ENCODE measurements at regions not wholly inside any gene's neighbourhood (a gene's known extent, or its start where the extent isn't known, plus 50 kb on each side); places are given as distances from the start of the nearest gene placed in this dataset.
A peak's percentile ranks its signal among the peaks of the same experiment; 100 is the strongest.
"Not testable (repeated sequence)": the region's sequence is repeated elsewhere in the genome, so short reads cannot be mapped to it uniquely, and the experiment has no call there.

DNA sequence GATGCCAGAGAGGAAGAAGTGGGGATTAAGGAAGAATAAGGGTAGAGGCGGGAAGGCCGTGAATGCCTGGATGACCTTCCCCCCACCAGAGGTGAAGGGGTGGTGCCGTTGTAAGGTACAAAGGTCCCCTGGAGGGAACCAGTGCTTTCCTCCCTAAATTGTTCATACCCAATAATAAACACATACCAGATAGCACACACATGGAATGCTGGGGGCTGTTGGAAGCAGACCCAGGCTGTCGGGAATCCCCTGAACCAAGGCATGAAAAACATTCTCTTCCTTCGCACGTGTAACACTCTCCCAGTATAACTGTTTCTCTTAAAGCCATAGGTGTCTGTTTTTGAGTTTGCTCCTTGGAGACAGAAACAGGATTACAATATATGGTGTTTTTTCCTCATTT lies 107.1 kb upstream of the CTAGE1 start:
- Histone ChIP-seq H3K27me3 (replicated peaks; ENCODE audit: control insufficient read depth, insufficient read depth, low read length) (no peaks in the 10 kb centered on the region), H3K36me3 (ENCODE audit: control insufficient read depth, insufficient read depth, low read length, severe bottlenecking) (no peaks in the 10 kb centered on the region), H3K4me3 (ENCODE audit: low read length) (no peak overlapping the region), H3K9me3 (ENCODE audit: control insufficient read depth, low read length) (no peaks in the 10 kb centered on the region), H3K9ac (ENCODE audit: low read length) (no peak overlapping the region), H3K4me1 (ENCODE audit: control insufficient read depth, insufficient read depth, low read length) (peaks cover 7% of the 10 kb centered on the region)
- DNase-seq (ENCODE audit: low read depth), result no peak

DNA sequence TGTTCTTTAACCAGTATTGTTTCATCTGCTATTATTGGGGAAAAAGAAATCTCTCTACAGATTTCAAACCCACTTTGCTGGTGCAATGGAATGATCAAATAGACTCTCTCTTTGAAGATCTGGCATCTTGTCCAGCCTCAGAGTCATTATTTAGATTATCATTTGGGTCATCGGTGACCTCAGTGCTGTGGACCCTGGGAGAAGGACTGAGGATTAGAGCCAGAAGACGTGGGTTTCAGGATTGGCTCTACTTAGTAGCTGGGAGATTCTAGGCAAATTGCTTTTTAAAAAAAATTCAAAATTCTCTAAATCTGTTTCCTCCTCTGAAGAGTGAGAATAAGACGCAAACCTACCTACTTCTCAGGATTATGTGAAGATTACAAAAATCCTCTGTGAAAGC lies 107.6 kb upstream of the CTAGE1 start:
- no peaks in the 10 kb centered on the region for H3K9me3 ChIP-seq (ENCODE audit: control insufficient read depth, low read length)
- no peak overlapping the region for H3K9ac ChIP-seq (ENCODE audit: low read length)
- no peak for DNase-seq (ENCODE audit: low read depth)
- no peaks in the 10 kb centered on the region for H3K36me3 ChIP-seq (ENCODE audit: control insufficient read depth, insufficient read depth, low read length, severe bottlenecking)
- no peaks in the 10 kb centered on the region for H3K27me3 ChIP-seq (replicated peaks; ENCODE audit: control insufficient read depth, insufficient read depth, low read length)
- H3K4me1 ChIP-seq (ENCODE audit: control insufficient read depth, insufficient read depth, low read length), result peaks cover 7% of the 10 kb centered on the region
- H3K4me3 ChIP-seq (ENCODE audit: low read length), result no peak overlapping the region

DNA sequence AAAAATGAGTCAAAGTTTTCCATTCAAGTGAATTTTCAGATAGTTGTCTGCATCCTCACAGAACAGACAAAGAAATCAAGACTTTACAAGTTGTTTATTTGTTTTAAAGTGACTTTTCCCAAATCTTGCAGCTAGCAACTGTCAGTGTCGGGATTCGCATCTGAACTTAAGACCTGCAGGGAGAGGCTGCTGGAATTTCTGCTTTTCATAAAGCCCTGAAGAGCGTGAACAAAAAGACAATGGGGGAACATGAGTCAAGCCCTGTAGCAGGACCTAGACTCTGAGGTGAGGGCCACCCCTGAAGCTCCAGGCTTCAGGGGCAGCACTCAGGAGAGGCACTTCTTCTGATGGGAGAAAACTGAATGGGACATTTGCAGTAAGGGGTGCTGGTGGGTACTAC lies 108.2 kb upstream of the CTAGE1 start:
- Histone ChIP-seq H3K9me3 (ENCODE audit: control insufficient read depth, low read length) (no peaks in the 10 kb centered on the region), H3K9ac (ENCODE audit: low read length) (no peak overlapping the region), H3K36me3 (ENCODE audit: control insufficient read depth, insufficient read depth, low read length, severe bottlenecking) (no peaks in the 10 kb centered on the region), H3K4me1 (ENCODE audit: control insufficient read depth, insufficient read depth, low read length) (peaks cover 7% of the 10 kb centered on the region), H3K27me3 (replicated peaks; ENCODE audit: control insufficient read depth, insufficient read depth, low read length) (no peaks in the 10 kb centered on the region), H3K4me3 (ENCODE audit: low read length) (no peak overlapping the region)
- DNase-seq (ENCODE audit: low read depth), result no peak

DNA sequence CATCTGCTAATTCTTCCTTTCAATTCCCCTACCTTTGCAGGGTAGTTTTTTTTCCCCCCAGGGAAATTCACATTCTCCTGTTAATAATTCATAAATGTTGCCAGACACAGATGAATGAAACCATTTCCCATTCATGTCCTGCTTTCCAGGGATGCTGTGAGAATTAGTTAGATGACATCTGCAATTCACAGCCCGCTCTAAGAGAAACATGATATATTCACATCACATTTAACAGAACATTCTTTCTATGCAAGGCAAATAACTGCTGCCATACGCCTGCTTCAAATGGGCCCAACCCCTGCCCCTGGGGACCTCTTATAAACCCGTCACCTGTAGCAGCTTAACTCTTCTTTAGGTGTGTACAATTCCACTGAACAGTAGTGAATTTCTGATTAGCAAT lies 110.6 kb upstream of the CTAGE1 start:
- Histone ChIP-seq H3K4me3 (ENCODE audit: low read length) (no peak overlapping the region), H3K9me3 (ENCODE audit: control insufficient read depth, low read length) (no peaks in the 10 kb centered on the region), H3K9ac (ENCODE audit: low read length) (no peak overlapping the region), H3K36me3 (ENCODE audit: control insufficient read depth, insufficient read depth, low read length, severe bottlenecking) (no peaks in the 10 kb centered on the region), H3K27me3 (replicated peaks; ENCODE audit: control insufficient read depth, insufficient read depth, low read length) (no peaks in the 10 kb centered on the region), H3K4me1 (ENCODE audit: control insufficient read depth, insufficient read depth, low read length) (no peaks in the 10 kb centered on the region)
- no peak for DNase-seq (ENCODE audit: low read depth)

DNA sequence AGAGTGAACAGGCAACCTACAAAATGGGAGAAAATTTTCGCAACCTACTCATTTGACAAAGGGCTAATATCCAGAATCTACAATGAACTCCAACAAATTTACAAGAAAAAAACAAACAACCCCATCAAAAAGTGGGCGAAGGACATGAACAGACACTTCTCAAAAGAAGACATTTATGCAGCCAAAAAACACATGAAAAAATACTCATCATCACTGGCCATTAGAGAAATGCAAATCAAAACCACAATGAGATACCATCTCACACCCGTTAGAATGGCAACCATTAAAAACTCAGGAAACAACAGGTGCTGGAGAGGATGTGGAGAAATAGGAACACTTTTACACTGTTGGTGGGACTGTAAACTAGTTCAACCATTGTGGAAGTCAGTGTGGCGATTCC lies 117.0 kb upstream of the CTAGE1 start:
- not testable (repeated sequence) for H3K9ac ChIP-seq (ENCODE audit: low read length); H3K27me3 ChIP-seq (replicated peaks; ENCODE audit: control insufficient read depth, insufficient read depth, low read length); H3K4me3 ChIP-seq (ENCODE audit: low read length); H3K9me3 ChIP-seq (ENCODE audit: control insufficient read depth, low read length); H3K36me3 ChIP-seq (ENCODE audit: control insufficient read depth, insufficient read depth, low read length, severe bottlenecking); DNase-seq (ENCODE audit: low read depth)
- peaks cover 17% of the 10 kb centered on the region for H3K4me1 ChIP-seq (ENCODE audit: control insufficient read depth, insufficient read depth, low read length)

DNA sequence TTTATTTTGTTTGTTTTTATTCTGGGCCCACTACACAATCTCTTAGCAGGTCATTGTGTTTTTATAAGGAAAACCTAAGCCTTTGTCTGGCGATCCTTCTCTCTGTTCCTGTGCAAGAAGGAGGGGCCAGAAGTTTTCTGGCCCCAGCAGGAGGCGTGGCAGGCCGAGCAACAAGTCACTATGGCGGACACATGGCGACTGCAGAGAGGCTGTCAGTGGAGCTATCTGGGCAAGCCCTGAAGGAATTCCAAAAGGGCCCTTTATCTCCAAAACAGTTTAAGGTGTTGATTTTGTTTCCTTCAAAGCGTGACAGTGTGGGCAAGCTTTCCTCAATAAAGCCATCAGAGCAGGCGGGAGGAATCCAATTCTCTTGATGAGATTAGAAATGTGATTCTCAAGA lies 118.8 kb upstream of the CTAGE1 start:
- DNase-seq (ENCODE audit: low read depth), result no peak
- no peaks in the 10 kb centered on the region for H3K27me3 ChIP-seq (replicated peaks; ENCODE audit: control insufficient read depth, insufficient read depth, low read length)
- H3K4me1 ChIP-seq (ENCODE audit: control insufficient read depth, insufficient read depth, low read length), result peaks cover 20% of the 10 kb centered on the region

DNA sequence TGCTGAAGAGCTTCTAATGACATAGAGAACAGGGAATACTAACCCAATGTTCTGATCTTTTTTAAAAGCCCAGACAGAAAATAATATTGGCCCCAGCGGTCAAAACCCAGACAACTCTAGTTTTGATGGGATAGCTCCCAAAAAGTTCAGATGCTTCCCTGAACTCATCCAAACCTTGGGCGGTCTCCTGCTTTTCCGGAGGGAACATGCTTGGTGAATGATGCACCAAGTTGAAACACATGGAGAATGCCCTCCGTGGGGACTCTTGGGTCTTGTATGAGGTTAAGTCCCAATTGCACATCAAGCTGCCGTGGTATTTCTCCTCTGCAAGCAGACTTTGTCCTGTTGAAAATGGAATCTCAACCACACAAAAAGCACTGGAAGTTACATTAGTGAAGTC lies 120.7 kb upstream of the CTAGE1 start:
- Histone ChIP-seq H3K4me3 (ENCODE audit: low read length) (no peak overlapping the region), H3K9ac (ENCODE audit: low read length) (no peak overlapping the region), H3K27me3 (replicated peaks; ENCODE audit: control insufficient read depth, insufficient read depth, low read length) (no peaks in the 10 kb centered on the region), H3K9me3 (ENCODE audit: control insufficient read depth, low read length) (no peaks in the 10 kb centered on the region), H3K36me3 (ENCODE audit: control insufficient read depth, insufficient read depth, low read length, severe bottlenecking) (no peaks in the 10 kb centered on the region), H3K4me1 (ENCODE audit: control insufficient read depth, insufficient read depth, low read length) (peaks cover 38% of the 10 kb centered on the region)
- DNase-seq (ENCODE audit: low read depth), result no peak

More for the DNA sequence above, 118.8 kb upstream of the CTAGE1 start:
- no peaks in the 10 kb centered on the region for H3K9me3 ChIP-seq (ENCODE audit: control insufficient read depth, low read length)
- no peaks in the 10 kb centered on the region for H3K36me3 ChIP-seq (ENCODE audit: control insufficient read depth, insufficient read depth, low read length, severe bottlenecking)
- no peak overlapping the region for H3K9ac ChIP-seq (ENCODE audit: low read length)
- H3K4me3 ChIP-seq (ENCODE audit: low read length), result no peak overlapping the region

DNA sequence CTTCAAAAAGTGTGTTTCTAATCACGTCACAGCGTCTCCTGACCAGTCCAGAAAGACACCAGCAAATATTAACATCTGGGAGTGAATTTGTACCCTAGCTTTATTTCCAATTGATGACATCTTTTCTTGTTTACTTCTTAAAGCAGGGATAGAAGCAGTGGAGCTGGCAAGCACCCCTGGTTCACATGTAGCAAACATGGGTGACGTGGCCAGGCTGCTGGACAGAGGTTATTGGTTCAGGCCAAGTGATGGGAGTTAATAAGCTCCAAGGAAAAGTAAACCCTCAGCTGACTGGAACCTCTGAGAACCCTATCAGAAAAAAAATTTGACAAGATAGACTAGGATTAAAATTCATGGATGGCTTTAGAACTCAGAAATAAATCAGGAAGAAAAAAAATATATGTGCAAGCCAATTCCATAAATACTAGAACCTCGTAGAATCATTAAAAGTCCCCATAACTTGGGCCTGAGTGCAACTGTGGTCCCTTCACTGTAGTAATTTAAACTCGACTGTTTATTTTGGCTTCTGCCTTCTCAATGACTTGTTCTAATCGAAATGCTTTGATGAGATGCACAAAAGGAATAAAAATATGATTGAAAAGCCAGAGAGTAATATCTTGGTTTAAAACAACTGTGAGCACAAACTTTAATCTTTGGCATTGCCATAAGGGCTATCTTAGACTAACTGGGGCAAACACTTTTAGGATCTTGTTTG lies 121.5 kb upstream of the CTAGE1 start:
- H3K4me1 ChIP-seq (ENCODE audit: control insufficient read depth, insufficient read depth, low read length), result peaks cover 46% of the 10 kb centered on the region
- H3K9me3 ChIP-seq (ENCODE audit: control insufficient read depth, low read length), result no peaks in the 10 kb centered on the region
- no peak for DNase-seq (ENCODE audit: low read depth)
- H3K9ac ChIP-seq (ENCODE audit: low read length), result no peak overlapping the region
- H3K4me3 ChIP-seq (ENCODE audit: low read length), result no peak overlapping the region
- no peaks in the 10 kb centered on the region for H3K36me3 ChIP-seq (ENCODE audit: control insufficient read depth, insufficient read depth, low read length, severe bottlenecking)
- no peaks in the 10 kb centered on the region for H3K27me3 ChIP-seq (replicated peaks; ENCODE audit: control insufficient read depth, insufficient read depth, low read length)

DNA sequence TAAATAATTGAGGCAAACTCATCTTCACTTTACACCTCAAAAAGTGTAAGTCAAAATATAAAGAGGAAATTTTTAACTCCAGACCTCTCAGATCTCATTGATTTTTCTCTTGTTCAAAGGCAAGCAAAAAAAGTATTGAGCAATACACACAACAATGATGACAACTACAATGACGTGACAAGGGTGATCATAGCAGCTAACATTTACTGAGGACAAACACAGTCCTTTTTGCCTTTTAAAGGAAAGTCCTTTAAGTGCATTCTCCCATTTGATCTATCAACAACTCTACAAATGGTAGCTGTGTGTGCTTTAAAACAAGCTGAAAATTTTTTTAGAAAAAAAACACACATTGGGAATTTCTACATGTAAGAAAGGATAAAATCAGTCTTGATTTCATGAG lies 123.5 kb upstream of the CTAGE1 start:
- no peak for DNase-seq (ENCODE audit: low read depth)
- Histone ChIP-seq H3K4me1 (ENCODE audit: control insufficient read depth, insufficient read depth, low read length) (peaks cover 65% of the 10 kb centered on the region), H3K9me3 (ENCODE audit: control insufficient read depth, low read length) (no peaks in the 10 kb centered on the region), H3K27me3 (replicated peaks; ENCODE audit: control insufficient read depth, insufficient read depth, low read length) (no peaks in the 10 kb centered on the region), H3K4me3 (ENCODE audit: low read length) (no peak overlapping the region), H3K9ac (ENCODE audit: low read length) (no peak overlapping the region), H3K36me3 (ENCODE audit: control insufficient read depth, insufficient read depth, low read length, severe bottlenecking) (no peaks in the 10 kb centered on the region)

DNA sequence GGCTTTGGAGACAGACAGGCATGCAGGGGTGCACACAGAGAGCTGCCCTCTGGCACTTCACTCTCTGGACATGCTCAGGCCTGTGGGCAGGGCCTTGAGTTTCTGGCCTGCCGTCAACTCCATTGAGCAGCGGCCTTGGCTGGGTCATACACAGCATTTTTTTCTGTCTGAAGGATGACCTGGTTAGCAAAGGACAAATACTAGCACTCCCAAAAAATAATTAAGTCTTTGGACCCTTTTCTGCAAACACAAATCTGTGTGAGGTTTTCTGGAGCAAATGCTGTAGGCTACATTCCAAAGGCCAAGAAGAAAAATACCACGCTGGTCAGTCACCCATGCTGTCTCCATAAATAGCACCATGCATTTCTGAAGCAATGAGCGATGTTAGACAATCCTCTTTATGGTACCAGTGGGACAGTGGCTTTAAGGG lies 124.7 kb upstream of the CTAGE1 start:
- H3K27me3 ChIP-seq (replicated peaks; ENCODE audit: control insufficient read depth, insufficient read depth, low read length), result no peaks in the 10 kb centered on the region
- H3K36me3 ChIP-seq (ENCODE audit: control insufficient read depth, insufficient read depth, low read length, severe bottlenecking), result no peaks in the 10 kb centered on the region
- H3K4me3 ChIP-seq (ENCODE audit: low read length), result no peak overlapping the region
- peak; percentile 78 for DNase-seq (ENCODE audit: low read depth)
- peaks cover 77% of the 10 kb centered on the region for H3K4me1 ChIP-seq (ENCODE audit: control insufficient read depth, insufficient read depth, low read length)
- H3K9ac ChIP-seq (ENCODE audit: low read length), result peak overlapping the region; percentile 65
- no peaks in the 10 kb centered on the region for H3K9me3 ChIP-seq (ENCODE audit: control insufficient read depth, low read length)

DNA sequence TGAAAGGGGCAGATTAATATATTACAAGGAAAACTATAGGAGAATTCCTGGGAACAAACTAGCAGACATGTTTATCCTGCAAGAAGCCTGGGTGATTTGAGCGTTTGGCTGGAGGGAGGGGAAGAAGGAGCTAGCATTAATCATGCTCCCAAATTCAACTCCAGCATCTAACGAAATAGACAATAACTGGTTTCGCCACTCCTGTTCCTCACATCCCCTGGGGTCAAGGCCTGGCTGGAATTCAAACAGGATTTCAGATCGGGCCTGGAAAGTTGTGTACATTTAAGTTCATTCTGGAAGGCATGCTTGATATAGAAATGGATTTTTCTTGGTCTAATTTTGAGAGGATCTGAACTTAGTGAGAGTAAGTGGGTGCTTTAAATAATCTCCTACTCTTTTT lies 126.1 kb upstream of the CTAGE1 start:
- H3K27me3 ChIP-seq (replicated peaks; ENCODE audit: control insufficient read depth, insufficient read depth, low read length), result no peaks in the 10 kb centered on the region
- no peaks in the 10 kb centered on the region for H3K9me3 ChIP-seq (ENCODE audit: control insufficient read depth, low read length)
- H3K9ac ChIP-seq (ENCODE audit: low read length), result peak overlapping the region; percentile 57
- peaks cover 73% of the 10 kb centered on the region for H3K4me1 ChIP-seq (ENCODE audit: control insufficient read depth, insufficient read depth, low read length)
- no peaks in the 10 kb centered on the region for H3K36me3 ChIP-seq (ENCODE audit: control insufficient read depth, insufficient read depth, low read length, severe bottlenecking)
- no peak for DNase-seq (ENCODE audit: low read depth)
- H3K4me3 ChIP-seq (ENCODE audit: low read length), result peak overlapping the region; percentile 20

DNA sequence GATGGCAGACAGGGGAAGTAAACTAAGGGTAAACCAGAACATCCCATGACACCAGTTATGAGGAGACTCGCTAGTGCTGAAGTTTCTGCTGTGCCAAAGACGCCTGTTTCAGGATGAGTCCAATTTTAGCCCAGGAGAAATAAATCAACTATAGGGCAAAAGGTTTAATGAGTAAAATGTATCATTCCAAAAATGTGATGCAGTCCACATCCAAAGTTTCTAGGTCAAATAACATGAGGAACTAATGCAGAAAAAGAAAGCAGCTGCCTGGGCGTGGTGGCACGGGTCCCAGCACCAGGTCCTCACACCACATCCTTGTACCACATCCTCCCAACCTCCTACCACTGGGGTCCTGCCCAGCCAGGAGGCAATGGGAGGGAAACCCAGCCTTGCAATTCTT lies 126.9 kb upstream of the CTAGE1 start:
- H3K4me3 ChIP-seq (ENCODE audit: low read length), result peak overlapping the region; percentile 30
- peak overlapping the region; percentile 57 for H3K9ac ChIP-seq (ENCODE audit: low read length)
- H3K9me3 ChIP-seq (ENCODE audit: control insufficient read depth, low read length), result no peaks in the 10 kb centered on the region
- no peak for DNase-seq (ENCODE audit: low read depth)
- H3K4me1 ChIP-seq (ENCODE audit: control insufficient read depth, insufficient read depth, low read length), result peaks cover 65% of the 10 kb centered on the region
- no peaks in the 10 kb centered on the region for H3K27me3 ChIP-seq (replicated peaks; ENCODE audit: control insufficient read depth, insufficient read depth, low read length)
- H3K36me3 ChIP-seq (ENCODE audit: control insufficient read depth, insufficient read depth, low read length, severe bottlenecking), result no peaks in the 10 kb centered on the region
